Spleen (tissue), 11 donors: ENCODE measurements at regions not wholly inside any gene's neighbourhood (a gene's known extent, or its start where the extent isn't known, plus 50 kb on each side); places are given as distances from the start of the nearest gene placed in this dataset.

Experiments used
- DNase-seq: peaks from one replicate; pipeline ENCODE4 v3.0.0-alpha.2; 2020
- H3K27ac ChIP-seq, 8 donors: fragments of 200-600 bp; sonication (generic) in 7 of 8; 1 replicate in 4 of 8; 2 replicates in 4 of 8; pipeline versions ENCODE4 v1.5.0 to v1.8.0; 2016 to 2021; ENCODE audit warnings: inconsistent platforms in 4 of 8, mild to moderate bottlenecking in 4 of 8, moderate library complexity in 1 of 8
- H3K27me3 ChIP-seq, 7 donors: fragments of 200-600 bp; sonication (generic) in 6 of 7; replicated peaks in 1 of 7; 1 replicate in 4 of 7; 2 replicates in 3 of 7; pipeline versions ENCODE4 v1.5.0 to v1.8.0; 2016 to 2021; ENCODE audit warnings: inconsistent platforms in 3 of 7, mild to moderate bottlenecking in 1 of 7
- H3K36me3 ChIP-seq, 6 donors: fragments of 200-600 bp; sonication (generic) in 5 of 6; 1 replicate in 4 of 6; 2 replicates in 2 of 6; pipeline versions ENCODE4 v1.5.0 to v1.8.0; 2016 to 2021; ENCODE audit warnings: inconsistent platforms in 2 of 6
- H3K4me1 ChIP-seq, 6 donors: fragments of 200-600 bp; sonication (generic) in 5 of 6; 1 replicate in 3 of 6; 2 replicates in 3 of 6; pipeline versions ENCODE4 v1.5.0 to v1.8.0; 2016 to 2021; ENCODE audit warnings: inconsistent platforms in 3 of 6
- H3K4me3 ChIP-seq, 8 donors: fragments of 200-600 bp; sonication (generic) in 7 of 8; 1 replicate in 4 of 8; 2 replicates in 4 of 8; pipeline versions ENCODE4 v1.5.0 to v1.8.0; 2016 to 2021; ENCODE audit warnings: inconsistent platforms in 4 of 8, mild to moderate bottlenecking in 4 of 8, moderate library complexity in 2 of 8
- H3K9me3 ChIP-seq, 8 donors: fragments of 200-600 bp; sonication (generic) in 7 of 8; 1 replicate in 4 of 8; 2 replicates in 4 of 8; pipeline versions ENCODE4 v1.5.0 to v1.8.0; 2016 to 2021; ENCODE audit warnings: inconsistent platforms in 4 of 8
- CTCF ChIP-seq, 11 experiments: fragments of 200-600 bp in 7 of 11; fragments of 450-650 bp in 4 of 11; sonication (generic) in 4 of 11; IDR thresholded peaks in 8 of 11; conservative IDR thresholded peaks in 3 of 11; 1 replicate in 7 of 11; 2 replicates in 4 of 11; pipeline versions ENCODE4 v1.4.0 to v1.8.0; 2016 to 2021; ENCODE audit warnings: antibody characterized with exemption in 11 of 11, inconsistent platforms in 4 of 11, mild to moderate bottlenecking in 1 of 11
- POLR2A ChIP-seq, 3 donors: fragments of 450-650 bp; IDR thresholded peaks; one replicate each; pipeline ENCODE4 v1.5.1; 2017; ENCODE audit warnings: antibody characterized with exemption in 3 of 3, mild to moderate bottlenecking in 1 of 3
- POLR2AphosphoS5 ChIP-seq, 3 donors: sonication (generic); formaldehyde crosslinking; IDR thresholded peaks; one replicate each; pipeline ENCODE4 v1.5.1; 2017; ENCODE audit warnings: antibody characterized with exemption in 3 of 3
- WGBS, 5 donors: extraction: QIAGEN DNeasy Blood & Tissue Kit in 3 of 5; methylation state at CpG; one replicate each; pipeline versions ENCODE4 v1.1.5 to v1.1.7; 2013 to 2018; 5-methylcytosine and 5-hydroxymethylcytosine counted together
- intact Hi-C: fragments of 100-400 bp; cut with DNase I; formaldehyde crosslinking; loops from one replicate; pipeline ENCODE4 v1.15.0; 2023; ENCODE audit warnings: low total_unique reads
- donor health status: healthy with polysubstance abuse.
- donor health status: DM: no; HTN: no; CAD: no; lungs with moderate emphysema.
- donor health status: DM: no; HTN: no; CAD: no.
- donor health status: Bipolar disorder and iron deficiency.
- donor health status: healthy.
- donor health status: DM: no; HTN: no; CAD: no.
- donor health status: DM: yes; HTN: yes; CAD: no.

- Histone ChIP-seq H3K36me3 (no peaks in the 10 kb centered on the region), H3K9me3 (peaks cover 0 to 12% (median 9%) of the 10 kb centered on the region in 8 donors), H3K4me1 (no peaks in the 10 kb centered on the region), H3K4me3 (no peak overlapping the region), H3K27ac (no peak overlapping the region), H3K27me3 (no peaks in the 10 kb centered on the region)
- intact Hi-C loops: no loop called here
- TF ChIP-seq POLR2AphosphoS5 (IDR thresholded peaks at IDR 0.05) (no peak), POLR2A (IDR thresholded peaks at IDR 0.05) (no peak), CTCF (IDR thresholded peaks at IDR 0.05 in 8 of 11, conservative IDR thresholded peaks at IDR 0.05 in 3 of 11) (no peak)
- WGBS, 5 donors: 31 to 50% (median 47%) methylated on average over 6 of the region's 6 CpGs
- DNase-seq: no peak
Observed at GRCh38 chr6:164911873-164912580, 397.4 kb downstream of the C6orf118 start.

- H3K36me3 ChIP-seq: no peaks in the 10 kb centered on the region
- peaks cover 0 to 3% (median under 1%) of the 10 kb centered on the region in 8 donors for H3K9me3 ChIP-seq
- H3K27ac ChIP-seq: no peak overlapping the region
- H3K4me3 ChIP-seq: no peak overlapping the region
- intact Hi-C loops: no loop called here
- whole genome bisulfite sequencing, 5 donors: 76 to 82% (median 79%) methylated on average over 2 of the region's 2 CpGs
- DNase-seq: no peak
- TF ChIP-seq CTCF (IDR thresholded peaks at IDR 0.05 in 8 of 11, conservative IDR thresholded peaks at IDR 0.05 in 3 of 11): no peak
- TF ChIP-seq POLR2AphosphoS5 (IDR thresholded peaks at IDR 0.05): no peak
- H3K4me1 ChIP-seq: no peaks in the 10 kb centered on the region
- H3K27me3 ChIP-seq: no peaks in the 10 kb centered on the region
Observed at GRCh38 chr6:164911151-164911550, 398.3 kb downstream of the C6orf118 start.

- DNase-seq: no peak
- TF ChIP-seq POLR2A (IDR thresholded peaks at IDR 0.05) (no peak), POLR2AphosphoS5 (IDR thresholded peaks at IDR 0.05) (no peak), CTCF (IDR thresholded peaks at IDR 0.05 in 8 of 11, conservative IDR thresholded peaks at IDR 0.05 in 3 of 11) (no peak)
- H3K4me3 ChIP-seq: no peak overlapping the region
- no peaks in the 10 kb centered on the region for H3K4me1 ChIP-seq
- no peaks in the 10 kb centered on the region for H3K36me3 ChIP-seq
- no peaks in the 10 kb centered on the region for H3K27me3 ChIP-seq
- H3K27ac ChIP-seq: no peak overlapping the region
- no peaks in the 10 kb centered on the region for H3K9me3 ChIP-seq
- intact Hi-C loops: no loop called here
Observed at GRCh38 chr6:164906766-164907165, 402.6 kb downstream of the C6orf118 start.

GRCh38 chr6:164905311-164905710 lies 404.1 kb downstream of the C6orf118 start:
- TF ChIP-seq POLR2AphosphoS5 (IDR thresholded peaks at IDR 0.05) (no peak), CTCF (IDR thresholded peaks at IDR 0.05 in 8 of 11, conservative IDR thresholded peaks at IDR 0.05 in 3 of 11) (no peak), POLR2A (IDR thresholded peaks at IDR 0.05) (no peak)
- intact Hi-C loops: no loop called here
- Histone ChIP-seq H3K9me3 (no peaks in the 10 kb centered on the region), H3K27me3 (no peaks in the 10 kb centered on the region), H3K4me1 (no peaks in the 10 kb centered on the region), H3K36me3 (no peaks in the 10 kb centered on the region), H3K4me3 (no peak overlapping the region), H3K27ac (no peak overlapping the region)
- no peak for DNase-seq
